ENCODE measurements at regions not wholly inside any gene's neighbourhood (a gene's known extent, or its start where the extent isn't known, plus 50 kb on each side); places are given as distances from the start of the nearest gene placed in this dataset.

DNA sequence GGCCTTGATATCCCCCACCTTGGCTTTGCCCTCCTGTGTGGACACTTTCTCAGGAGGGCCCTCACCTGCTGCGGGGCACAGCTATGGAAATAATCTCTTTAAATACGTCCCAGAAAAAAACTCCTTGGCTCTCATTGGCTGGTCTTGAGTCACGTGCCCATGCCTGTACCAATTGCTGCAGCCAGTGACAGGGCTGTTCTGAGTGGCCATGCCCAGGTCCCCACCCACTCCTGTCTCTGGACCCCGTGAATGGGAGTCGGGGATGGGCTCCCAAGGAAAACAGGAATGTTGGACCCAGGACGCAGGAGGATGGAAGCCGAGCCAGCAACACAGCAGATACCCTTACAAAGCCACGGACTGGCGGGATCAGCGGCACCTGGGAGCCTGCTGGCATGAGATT, 53.1 kb upstream of the CDR2 start:
- DNase-seq (ENCODE audit: low spot score): no peak
- intact Hi-C loops (cut with micrococcal nuclease; ENCODE audit: unreplicated experiment): no loop called here
- ChIA-PET CTCF (no interaction called here), POLR2A (ENCODE audit: low non-redundant PET) (no interaction called here)
- Histone ChIP-seq H3K9me3 (ENCODE audit: low read depth, low read length, poor library complexity, severe bottlenecking) (no peaks in the 10 kb centered on the region), H3K27ac (ENCODE audit: low read depth, low read length, poor library complexity, severe bottlenecking) (no peak overlapping the region), H3K27me3 (replicated peaks; ENCODE audit: insufficient read depth, low read depth, low read length, poor library complexity) (no peaks in the 10 kb centered on the region), H3K4me3 (ENCODE audit: low read depth, low read length, poor library complexity, severe bottlenecking) (no peak overlapping the region), H3K4me1 (ENCODE audit: insufficient read depth, low read length, poor library complexity, severe bottlenecking) (no peaks in the 10 kb centered on the region), H3K36me3 (ENCODE audit: insufficient read depth, low read length, poor library complexity, severe bottlenecking) (no peaks in the 10 kb centered on the region)
- BruUV-seq (replicated peaks): no TSS peak
- TF ChIP-seq, protein P1, sequence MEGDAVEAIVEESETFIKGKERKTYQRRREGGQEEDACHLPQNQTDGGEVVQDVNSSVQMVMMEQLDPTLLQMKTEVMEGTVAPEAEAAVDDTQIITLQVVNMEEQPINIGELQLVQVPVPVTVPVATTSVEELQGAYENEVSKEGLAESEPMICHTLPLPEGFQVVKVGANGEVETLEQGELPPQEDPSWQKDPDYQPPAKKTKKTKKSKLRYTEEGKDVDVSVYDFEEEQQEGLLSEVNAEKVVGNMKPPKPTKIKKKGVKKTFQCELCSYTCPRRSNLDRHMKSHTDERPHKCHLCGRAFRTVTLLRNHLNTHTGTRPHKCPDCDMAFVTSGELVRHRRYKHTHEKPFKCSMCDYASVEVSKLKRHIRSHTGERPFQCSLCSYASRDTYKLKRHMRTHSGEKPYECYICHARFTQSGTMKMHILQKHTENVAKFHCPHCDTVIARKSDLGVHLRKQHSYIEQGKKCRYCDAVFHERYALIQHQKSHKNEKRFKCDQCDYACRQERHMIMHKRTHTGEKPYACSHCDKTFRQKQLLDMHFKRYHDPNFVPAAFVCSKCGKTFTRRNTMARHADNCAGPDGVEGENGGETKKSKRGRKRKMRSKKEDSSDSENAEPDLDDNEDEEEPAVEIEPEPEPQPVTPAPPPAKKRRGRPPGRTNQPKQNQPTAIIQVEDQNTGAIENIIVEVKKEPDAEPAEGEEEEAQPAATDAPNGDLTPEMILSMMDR (conservative IDR thresholded peaks at IDR 0.05; ENCODE audit: low read depth, low read length): no peak
- no peak for TF ChIP-seq EZH2 (IDR thresholded peaks at IDR 0.05; ENCODE audit: borderline replicate concordance, low read depth, low read length, poor library complexity, severe bottlenecking)

DNA sequence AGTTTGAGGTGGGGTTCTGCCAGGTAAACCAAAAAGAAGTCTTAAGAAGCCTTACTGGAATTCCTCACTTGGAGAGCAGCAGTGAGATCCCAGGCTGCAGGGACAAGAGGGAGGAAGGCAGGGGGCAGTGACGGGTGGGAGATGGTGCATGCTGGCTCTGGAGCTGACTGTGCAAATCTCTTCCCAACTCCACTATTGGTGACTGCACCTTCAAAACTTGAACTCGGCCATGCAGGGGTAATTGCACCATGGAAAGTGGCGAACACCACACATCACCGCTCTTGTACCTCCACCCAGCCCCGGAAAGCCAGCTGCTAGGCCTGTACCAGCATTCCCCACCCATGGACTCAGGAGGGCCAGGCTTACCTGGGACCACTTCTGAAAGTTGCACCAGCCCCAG, 51.4 kb upstream of the CDR2 start:
- H3K27ac ChIP-seq (ENCODE audit: low read depth, low read length, poor library complexity, severe bottlenecking): no peak overlapping the region
- intact Hi-C loops (cut with micrococcal nuclease; ENCODE audit: unreplicated experiment): no loop called here
- no TSS peak for BruUV-seq (replicated peaks)
- no peak overlapping the region for H3K4me3 ChIP-seq (ENCODE audit: low read depth, low read length, poor library complexity, severe bottlenecking)
- CTCF ChIA-PET: no interaction called here
- no peaks in the 10 kb centered on the region for H3K9me3 ChIP-seq (ENCODE audit: low read depth, low read length, poor library complexity, severe bottlenecking)
- TF ChIP-seq, protein P1 (conservative IDR thresholded peaks at IDR 0.05; ENCODE audit: low read depth, low read length): no peak
- no peak for TF ChIP-seq EZH2 (IDR thresholded peaks at IDR 0.05; ENCODE audit: borderline replicate concordance, low read depth, low read length, poor library complexity, severe bottlenecking)
- POLR2A ChIA-PET (ENCODE audit: low non-redundant PET): no interaction called here
- DNase-seq (ENCODE audit: low spot score): no peak
- no peaks in the 10 kb centered on the region for H3K4me1 ChIP-seq (ENCODE audit: insufficient read depth, low read length, poor library complexity, severe bottlenecking)
- no peaks in the 10 kb centered on the region for H3K27me3 ChIP-seq (replicated peaks; ENCODE audit: insufficient read depth, low read depth, low read length, poor library complexity)
- H3K36me3 ChIP-seq (ENCODE audit: insufficient read depth, low read length, poor library complexity, severe bottlenecking): no peaks in the 10 kb centered on the region

DNA sequence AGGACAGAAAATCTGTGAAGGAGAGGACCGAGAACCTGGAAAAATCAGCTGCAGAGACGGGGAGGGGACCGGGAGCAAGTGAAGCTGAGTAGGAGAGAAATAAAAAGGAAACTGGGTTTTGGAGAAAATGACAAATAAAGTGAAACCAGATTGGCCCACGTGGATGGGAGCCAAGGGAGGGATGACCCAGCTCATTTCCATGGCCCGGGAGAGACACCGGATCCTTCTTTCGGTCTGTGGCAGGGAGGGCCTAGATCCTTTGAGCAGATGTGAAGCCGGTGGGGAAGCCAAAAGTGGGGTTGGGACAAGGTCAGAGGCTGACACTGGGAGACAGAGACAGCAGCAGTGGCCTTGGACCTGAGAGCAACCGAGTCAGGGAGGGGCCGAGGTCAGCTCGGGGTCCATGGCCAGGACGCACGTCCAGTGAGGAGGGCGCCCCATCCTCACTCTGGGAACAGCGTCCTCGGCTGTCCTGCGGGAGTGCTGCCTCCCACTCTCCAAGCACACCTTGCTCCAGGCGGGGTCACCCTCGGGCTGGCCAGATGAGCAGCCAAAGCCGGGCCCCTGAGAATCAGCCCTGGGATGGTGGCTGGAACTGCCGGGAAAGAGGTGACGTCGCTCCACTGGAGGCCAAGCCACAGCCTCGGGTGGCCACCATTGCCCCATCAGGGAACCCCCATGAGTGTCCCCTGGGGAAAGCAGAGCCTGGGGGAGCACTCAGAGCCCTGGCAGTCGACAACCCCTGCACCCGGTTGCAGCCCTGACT, 50.8 kb upstream of the CDR2 start:
- POLR2A ChIA-PET (ENCODE audit: low non-redundant PET): no interaction called here

More for the DNA sequence above, 50.8 kb upstream of the CDR2 start:
- CTCF ChIA-PET: no interaction called here
- intact Hi-C loops (cut with micrococcal nuclease; ENCODE audit: unreplicated experiment): no loop called here
- no peak overlapping the region for H3K27ac ChIP-seq (ENCODE audit: low read depth, low read length, poor library complexity, severe bottlenecking)
- no peak for DNase-seq (ENCODE audit: low spot score)
- TF ChIP-seq EZH2 (IDR thresholded peaks at IDR 0.05; ENCODE audit: borderline replicate concordance, low read depth, low read length, poor library complexity, severe bottlenecking): no peak
- TF ChIP-seq, protein P1 (conservative IDR thresholded peaks at IDR 0.05; ENCODE audit: low read depth, low read length): no peak
- no peak overlapping the region for H3K4me3 ChIP-seq (ENCODE audit: low read depth, low read length, poor library complexity, severe bottlenecking)
- no peaks in the 10 kb centered on the region for H3K27me3 ChIP-seq (replicated peaks; ENCODE audit: insufficient read depth, low read depth, low read length, poor library complexity)
- H3K4me1 ChIP-seq (ENCODE audit: insufficient read depth, low read length, poor library complexity, severe bottlenecking): no peaks in the 10 kb centered on the region
- no TSS peak for BruUV-seq (replicated peaks)
- no peaks in the 10 kb centered on the region for H3K36me3 ChIP-seq (ENCODE audit: insufficient read depth, low read length, poor library complexity, severe bottlenecking)
- no peaks in the 10 kb centered on the region for H3K9me3 ChIP-seq (ENCODE audit: low read depth, low read length, poor library complexity, severe bottlenecking)
